HepG2 (cell line): ENCODE measurements at regions not wholly inside any gene's neighbourhood (a gene's known extent, or its start where the extent isn't known, plus 50 kb on each side); places are given as distances from the start of the nearest gene placed in this dataset.

ENCODE experiments used
- ATAC-seq: fragments of 200-7000 bp; cut with Tn5 transposase; 3 replicates; pipeline ENCODE4 v1.9.1; 2020; ENCODE audit warnings: mild to moderate bottlenecking, moderate library complexity
- BruUV-seq: library from RNA; stranded (reverse); fragments of 400-500 nt; replicated peaks from 2 replicates; lab custom pipeline; 2021; lab: Mats Ljungman, UMichigan
- CTCF ChIA-PET: fragments of 300-600 bp; formaldehyde crosslinking; extraction: SDS; loops from one replicate; lab custom pipeline; 2021; ENCODE audit warnings: low total read pairs, inconsistent platforms, low intra/inter-chr PET ratio; lab: Yijun Ruan, JAX
- POLR2A ChIA-PET: fragments of 350-600 bp; sonication (Branson Sonifier 250); formaldehyde crosslinking; loops from one replicate; lab custom pipeline; 2020; ENCODE audit warnings: antibody characterized with exemption, inconsistent platforms; lab: Yijun Ruan, JAX
- DNase-seq: peaks from one replicate; pipeline ENCODE4 v3.0.0-alpha.2; 2015; ENCODE audit warnings: low spot score
- FAIRE-seq: peaks from 3 replicates; lab custom pipeline; 2011; peaks lifted over from hg19 to GRCh38; lab: Jason Lieb, UNC
- H2AFZ ChIP-seq: one replicate; pipeline ENCODE4 v1.6.1; 2011; ENCODE audit warnings: low read length, inconsistent platforms
- H3K27ac ChIP-seq: fragments of 300-600 bp; 3 replicates; pipeline ENCODE4 v1.8.0; 2011; ENCODE audit warnings: mixed run types, mild to moderate bottlenecking, mixed read lengths, low read length, inconsistent platforms; ENCODE audit not compliant: insufficient read depth; ENCODE audit errors: extremely low read length
- H3K27me3 ChIP-seq, 2 experiments: fragments of 200-600 bp in 1 of 2; 2 replicates in 1 of 2; 3 replicates in 1 of 2; pipeline versions ENCODE4 v1.6.0 to v1.8.0; 2011; ENCODE audit warnings: low read length in 2 of 2, mild to moderate bottlenecking in 2 of 2, moderate library complexity in 2 of 2, inconsistent platforms in 1 of 2; ENCODE audit not compliant: insufficient read depth in 2 of 2, control insufficient read depth in 1 of 2
- H3K36me3 ChIP-seq, 2 experiments: fragments of 200-600 bp in 1 of 2; replicated peaks in 1 of 2; 2 replicates in 1 of 2; 3 replicates in 1 of 2; pipeline versions ENCODE4 v1.5.1 to v1.8.0; 2011; ENCODE audit warnings: low read length in 2 of 2, inconsistent platforms in 1 of 2; ENCODE audit not compliant: insufficient read depth in 2 of 2, control insufficient read depth in 1 of 2
- H3K4me1 ChIP-seq: 2 replicates; pipeline ENCODE4 v1.5.1; 2012; ENCODE audit warnings: low read length, inconsistent platforms; ENCODE audit not compliant: insufficient read depth
- H3K4me2 ChIP-seq: 2 replicates; pipeline ENCODE4 v1.6.0; 2011; ENCODE audit warnings: low read depth, low read length, inconsistent platforms
- H3K4me3 ChIP-seq, 3 experiments: fragments of 200-600 bp in 1 of 3; sonication (generic), shearing (Covaris generic) in 1 of 3; replicated peaks in 1 of 3; 2 replicates each; pipeline ENCODE4 v1.5.1; 2011 to 2016; ENCODE audit warnings: low read length in 3 of 3, inconsistent platforms in 2 of 3, low read depth in 2 of 3, mild to moderate bottlenecking in 2 of 3, control low read depth in 1 of 3, mixed read lengths in 1 of 3; ENCODE audit not compliant: insufficient read depth in 1 of 3
- H3K79me2 ChIP-seq: one replicate; pipeline ENCODE4 v1.6.1; 2011; ENCODE audit warnings: low read length, inconsistent platforms; ENCODE audit not compliant: insufficient read depth
- H3K9ac ChIP-seq: 2 replicates; pipeline ENCODE4 v1.6.0; 2011; ENCODE audit warnings: mild to moderate bottlenecking, low read depth, low read length, inconsistent platforms; ENCODE audit not compliant: insufficient read depth
- H3K9me3 ChIP-seq: 2 replicates; pipeline ENCODE4 v1.5.1; 2012; ENCODE audit warnings: mild to moderate bottlenecking, low read length
- H4K20me1 ChIP-seq: 2 replicates; pipeline ENCODE4 v1.6.0; 2011; ENCODE audit warnings: inconsistent platforms, mild to moderate bottlenecking, low read length, moderate library complexity; ENCODE audit not compliant: insufficient read depth
- AKNA ChIP-seq: sonication (generic); formaldehyde crosslinking; IDR thresholded peaks from 2 replicates; pipeline ENCODE4 v1.4.0; 2020; ENCODE audit warnings: missing genetic modification reagents, borderline replicate concordance
- CHCHD3 ChIP-seq: sonication (generic); formaldehyde crosslinking; IDR thresholded peaks from 2 replicates; pipeline ENCODE4 v1.8.0; 2022; ENCODE audit warnings: mild to moderate bottlenecking, missing genetic modification reagents, moderate library complexity
- E2F2 ChIP-seq: sonication (generic); formaldehyde crosslinking; IDR thresholded peaks from 2 replicates; pipeline ENCODE4 v1.4.0; 2020; ENCODE audit warnings: missing genetic modification reagents, borderline replicate concordance
- GABPB1 ChIP-seq: IDR thresholded peaks from 2 replicates; pipeline ENCODE4 v1.6.1; 2016; ENCODE audit warnings: mild to moderate bottlenecking, missing genetic modification reagents, moderate library complexity, missing compliant biosample characterization
- HNRNPH1 ChIP-seq: fragments of 200-400 bp; formaldehyde crosslinking; optimal IDR thresholded peaks from 2 replicates; pipeline ENCODE3; 2017; ENCODE audit warnings: mild to moderate bottlenecking, low read depth, low read length
- HOXA3 ChIP-seq: sonication (generic); formaldehyde crosslinking; IDR thresholded peaks from 2 replicates; pipeline ENCODE4 v1.5.0; 2020; ENCODE audit warnings: missing genetic modification reagents
- JUND ChIP-seq: sonication (generic); formaldehyde crosslinking; IDR thresholded peaks from 2 replicates; pipeline ENCODE4 v1.8.0; 2022; ENCODE audit warnings: mild to moderate bottlenecking, missing genetic modification reagents
- SALL1 ChIP-seq: sonication (generic); formaldehyde crosslinking; IDR thresholded peaks from 2 replicates; pipeline ENCODE4 v1.8.0; 2022; ENCODE audit warnings: mild to moderate bottlenecking, missing genetic modification reagents
- TSC22D2 ChIP-seq: sonication (generic); formaldehyde crosslinking; IDR thresholded peaks from 2 replicates; pipeline ENCODE4 v1.5.1; 2020; ENCODE audit warnings: missing genetic modification reagents, mild to moderate bottlenecking, borderline replicate concordance
- ZNF430 ChIP-seq: sonication (generic); formaldehyde crosslinking; IDR thresholded peaks from 2 replicates; pipeline ENCODE4 v1.9.0; 2021; ENCODE audit warnings: mild to moderate bottlenecking, missing genetic modification reagents
- ZNF7 ChIP-seq: IDR thresholded peaks from 2 replicates; pipeline ENCODE4 v1.6.1; 2016; ENCODE audit warnings: missing biosample characterization, missing genetic modification reagents
- WGBS: methylation state at CpG from one replicate; pipeline ENCODE4 v1.1.6; 2017; ENCODE audit warnings: low lambda C conversion rate; 5-methylcytosine and 5-hydroxymethylcytosine counted together
- in situ Hi-C: cut with HindIII; loops from 2 replicates; pipeline ENCODE4 v1.10.0; 2017; ENCODE audit warnings: low pct_unique_long_range_greater_than_20kb; ENCODE audit not compliant: extremely low pct_ligation_motif_present
- intact Hi-C: fragments of 100-400 bp; cut with micrococcal nuclease; formaldehyde crosslinking; loops from one replicate; pipeline ENCODE4 v1.10.0; 2022; ENCODE audit not compliant: unreplicated experiment

GRCh38 chr15:49751751-49752150 is 130.9 kb downstream of the DTWD1 start:
- no peaks in the 10 kb centered on the region for H3K79me2 ChIP-seq
- in situ Hi-C loops (no loop called here), intact Hi-C loops (no loop called here)
- CTCF ChIA-PET: no interaction called here
- H3K4me1 ChIP-seq: no peaks in the 10 kb centered on the region
- no peaks in the 10 kb centered on the region for H4K20me1 ChIP-seq
- no peak overlapping the region for H3K4me3 ChIP-seq
- no peak overlapping the region for H3K4me2 ChIP-seq
- no TSS peak for BruUV-seq
- 2% methylated on average over 3 of the region's 3 CpGs for WGBS
- H2AFZ ChIP-seq: no peak overlapping the region
- H3K27ac ChIP-seq: no peak overlapping the region
- H3K36me3 ChIP-seq: no peaks in the 10 kb centered on the region
- TF ChIP-seq ZNF7 (CRISPR knock-in tag): no peak
- TF ChIP-seq HNRNPH1: no peak
- TF ChIP-seq JUND: no peak
- no peak for TF ChIP-seq GABPB1 (CRISPR knock-in tag)
- no peak for TF ChIP-seq CHCHD3 (CRISPR knock-in tag)
- no peak for TF ChIP-seq ZNF430 (CRISPR knock-in tag)
- TF ChIP-seq TSC22D2 (CRISPR knock-in tag): no peak
- TF ChIP-seq AKNA (CRISPR knock-in tag): no peak
- TF ChIP-seq HOXA3 (CRISPR knock-in tag): no peak
- TF ChIP-seq SALL1 (CRISPR knock-in tag): no peak
- no peak for TF ChIP-seq E2F2
- no peak for ATAC-seq
- DNase-seq: no peak
- no peaks in the 10 kb centered on the region for H3K27me3 ChIP-seq
- no peak for FAIRE-seq
- POLR2A ChIA-PET: no interaction called here
- H3K9ac ChIP-seq: no peak overlapping the region
- no peaks in the 10 kb centered on the region for H3K9me3 ChIP-seq
